GM21576 (cell line): ENCODE measurements at regions not wholly inside any gene's neighbourhood (a gene's known extent, or its start where the extent isn't known, plus 50 kb on each side); places are given as distances from the start of the nearest gene placed in this dataset.

Experiments used
- ATAC-seq: cut with Tn5 transposase; IDR thresholded peaks from one replicate; pipeline ENCODE4 v1.9.1; 2021; ENCODE audit warnings: mild to moderate bottlenecking, moderate library complexity; ENCODE audit not compliant: unreplicated experiment

DNA sequence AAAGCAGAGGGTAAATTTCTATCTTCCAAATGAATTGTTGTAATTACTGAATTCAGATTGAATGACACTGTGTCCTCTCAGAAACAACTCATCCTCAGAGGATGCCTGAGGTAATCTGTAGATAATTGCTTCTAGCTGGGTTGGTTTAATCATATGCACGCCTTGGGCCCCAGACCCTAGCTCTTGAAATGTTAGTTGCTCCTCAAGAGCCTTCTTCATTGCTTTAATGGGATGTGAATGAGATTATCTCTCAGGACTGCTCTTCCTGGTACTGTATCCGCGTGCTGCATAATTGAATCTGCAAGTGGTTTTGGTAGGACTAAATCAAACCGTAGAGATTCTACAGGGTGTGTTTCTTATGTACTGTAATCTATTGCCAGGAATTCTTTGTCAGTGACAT is 569.3 kb upstream of the NEGR1 start:
- no peak for ATAC-seq

DNA sequence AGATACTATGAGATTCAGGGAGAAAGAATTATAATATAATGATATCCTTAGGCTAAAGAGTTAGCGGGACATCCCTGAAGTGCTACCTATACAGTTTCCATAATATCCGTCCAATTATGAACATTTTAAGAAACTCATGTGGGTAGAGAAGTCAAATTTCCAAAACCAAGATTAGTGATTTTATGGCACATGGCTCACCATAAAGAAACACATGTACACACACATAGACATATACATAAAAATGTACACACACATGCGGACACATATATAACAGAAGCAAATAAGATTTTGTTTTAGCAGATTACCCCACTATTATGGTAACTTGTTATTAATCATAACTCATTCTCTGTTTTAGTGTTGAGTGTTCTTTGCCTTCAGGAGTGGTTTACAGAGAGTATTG is 566.7 kb upstream of the NEGR1 start:
- ATAC-seq: no peak

- ATAC-seq: no peak
Observed at GRCh38 chr1:72847651-72848050, 565.3 kb upstream of the NEGR1 start.

GRCh38 chr1:72846476-72847278 is 564.3 kb upstream of the NEGR1 start:
- no peak for ATAC-seq

GRCh38 chr1:72845981-72846380 is 563.6 kb upstream of the NEGR1 start:
- no peak for ATAC-seq

DNA sequence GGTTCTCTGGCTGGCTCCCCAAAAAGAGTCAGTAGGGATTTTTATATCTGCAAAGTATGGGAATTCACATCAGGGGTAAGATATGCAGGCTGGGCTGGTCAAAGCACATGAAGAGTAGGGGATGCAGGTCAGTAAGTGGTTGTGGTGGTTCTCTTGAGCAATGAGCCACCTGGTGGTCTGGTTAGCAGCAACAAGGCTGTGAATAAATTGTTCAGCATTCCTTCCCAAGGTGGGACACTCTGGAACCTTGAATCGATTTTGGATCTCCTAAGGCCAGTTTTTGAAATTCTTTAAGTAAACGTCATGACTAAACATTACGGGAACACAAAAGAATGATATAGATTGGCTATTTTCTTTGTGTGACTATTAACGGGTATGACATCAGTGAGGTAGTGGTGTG is 563.0 kb upstream of the NEGR1 start:
- no peak for ATAC-seq

GRCh38 chr1:72837781-72838180 is 555.4 kb upstream of the NEGR1 start:
- no peak for ATAC-seq

GRCh38 chr1:72830606-72831390 is 548.5 kb upstream of the NEGR1 start:
- ATAC-seq: no peak

DNA sequence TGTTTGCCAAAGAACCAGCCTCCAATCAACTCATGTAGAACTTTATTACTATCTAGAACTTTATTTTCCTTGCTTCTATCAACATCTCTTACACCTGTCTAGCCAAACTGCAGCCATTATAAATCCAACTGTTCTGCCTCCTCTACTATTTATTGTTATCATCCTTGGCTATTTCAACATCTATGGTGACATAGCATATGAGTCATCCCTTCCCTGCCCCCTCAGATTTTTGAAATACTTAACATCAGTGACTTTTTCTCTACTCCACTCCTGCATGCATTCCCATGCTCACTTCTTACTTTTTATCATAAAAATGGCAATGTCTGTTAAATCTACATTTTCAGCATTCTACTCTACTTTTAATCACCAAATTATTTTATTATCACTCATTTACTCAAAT is 544.9 kb upstream of the NEGR1 start:
- ATAC-seq: no peak

DNA sequence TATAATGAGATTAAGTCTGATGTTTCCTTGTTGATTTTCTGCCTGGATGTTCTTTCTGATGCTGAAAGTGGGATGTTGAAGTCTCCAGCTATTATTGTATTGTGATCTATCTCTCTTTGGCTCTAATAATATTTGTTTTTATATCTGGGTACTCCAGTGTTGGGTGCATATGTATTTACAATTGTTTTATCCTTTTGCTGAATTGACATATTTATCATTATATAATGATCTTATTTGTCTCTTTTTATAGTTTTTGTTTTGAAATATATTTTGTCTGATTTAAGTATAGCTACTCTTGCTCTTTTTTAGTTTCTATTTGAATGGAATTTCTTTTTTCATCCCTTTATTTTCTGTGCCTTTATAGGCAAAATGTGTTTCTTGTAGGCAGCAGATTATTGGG is 522.2 kb upstream of the NEGR1 start:
- ATAC-seq: no peak

DNA sequence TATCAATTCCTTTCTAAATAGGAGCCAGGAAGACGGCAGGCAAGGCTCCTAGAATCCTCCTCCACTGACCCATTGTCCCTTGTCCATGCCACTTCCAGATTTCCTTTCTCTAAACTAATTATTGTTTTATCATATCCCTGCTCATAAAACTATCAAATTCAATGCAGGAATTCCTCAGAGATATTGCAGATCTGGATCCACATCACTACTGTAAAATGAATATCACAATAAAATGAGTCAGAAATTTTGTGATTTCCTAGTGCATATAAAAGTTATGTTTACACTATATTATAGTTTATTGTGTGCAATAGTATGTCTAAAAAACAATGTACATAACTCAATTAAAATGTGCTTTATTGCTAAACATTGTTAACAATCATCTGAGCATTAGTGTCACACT is 498.7 kb upstream of the NEGR1 start:
- ATAC-seq: no peak

- ATAC-seq: no peak
Observed at GRCh38 chr1:72780212-72780611, 497.9 kb upstream of the NEGR1 start.

DNA sequence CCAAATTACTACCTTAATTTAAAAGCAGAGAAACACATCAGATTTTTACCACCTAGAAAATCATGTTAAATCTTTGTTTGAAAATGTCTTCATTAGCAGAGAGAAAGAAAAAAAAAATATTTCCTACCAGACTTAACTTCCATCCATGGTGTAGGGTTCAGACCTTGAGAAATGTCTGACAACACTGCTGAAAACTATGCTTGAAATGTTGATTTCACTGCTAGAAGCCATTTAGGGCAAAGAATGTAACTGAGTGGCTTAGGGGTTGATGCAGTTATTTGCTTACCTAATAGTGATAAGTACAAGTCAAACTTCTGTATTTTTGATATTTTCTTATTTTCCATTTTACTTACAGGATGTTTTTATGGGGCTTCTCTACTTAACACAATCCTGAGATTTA is 495.6 kb upstream of the NEGR1 start:
- no peak for ATAC-seq

- no peak for ATAC-seq
Observed at GRCh38 chr1:72763481-72763880, 481.1 kb upstream of the NEGR1 start.

DNA sequence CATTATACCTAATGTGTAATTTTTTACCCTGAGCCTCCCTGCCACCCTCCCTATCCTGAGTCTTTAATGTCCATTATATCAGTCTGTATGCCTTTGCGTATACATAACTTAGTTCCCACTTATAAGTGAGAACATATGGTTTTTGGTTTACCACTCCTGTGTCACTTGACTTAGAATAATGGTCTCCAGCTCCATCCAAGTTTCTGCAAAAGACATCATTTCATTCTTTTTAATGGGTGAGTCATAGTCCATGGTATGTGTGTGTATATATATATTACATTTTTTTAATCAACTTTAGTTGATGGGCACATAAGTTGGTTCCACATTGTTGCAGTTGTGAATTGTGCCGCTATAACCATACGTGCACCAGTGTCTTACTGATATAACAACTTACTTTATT is 477.1 kb upstream of the NEGR1 start:
- ATAC-seq: no peak

GRCh38 chr1:72757843-72758242 is 475.5 kb upstream of the NEGR1 start:
- no peak for ATAC-seq

- no peak for ATAC-seq
Observed at GRCh38 chr1:72745413-72745812, 463.1 kb upstream of the NEGR1 start.

GRCh38 chr1:72734415-72734814 is 452.1 kb upstream of the NEGR1 start:
- ATAC-seq: no peak

GRCh38 chr1:72724951-72725861 is 442.9 kb upstream of the NEGR1 start:
- ATAC-seq: no peak

DNA sequence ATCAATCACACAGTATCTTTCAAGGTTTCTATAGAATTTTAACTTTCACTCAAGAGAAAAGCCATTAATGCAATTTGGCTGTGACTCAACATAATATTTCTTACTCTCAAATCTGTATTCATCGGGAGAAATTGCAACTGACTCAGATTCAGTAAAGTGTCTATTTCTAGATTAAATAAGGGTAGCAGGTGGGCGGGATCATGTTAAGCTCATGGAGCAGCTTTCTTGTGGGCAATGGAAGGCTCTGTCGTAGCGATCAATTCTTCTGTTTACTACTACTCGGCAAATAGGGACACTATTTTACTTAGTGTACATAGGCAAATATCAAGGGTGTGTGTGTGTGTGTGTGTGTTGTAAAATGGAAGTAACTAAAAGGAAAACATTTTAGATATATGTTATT is 423.6 kb upstream of the NEGR1 start:
- ATAC-seq: no peak

DNA sequence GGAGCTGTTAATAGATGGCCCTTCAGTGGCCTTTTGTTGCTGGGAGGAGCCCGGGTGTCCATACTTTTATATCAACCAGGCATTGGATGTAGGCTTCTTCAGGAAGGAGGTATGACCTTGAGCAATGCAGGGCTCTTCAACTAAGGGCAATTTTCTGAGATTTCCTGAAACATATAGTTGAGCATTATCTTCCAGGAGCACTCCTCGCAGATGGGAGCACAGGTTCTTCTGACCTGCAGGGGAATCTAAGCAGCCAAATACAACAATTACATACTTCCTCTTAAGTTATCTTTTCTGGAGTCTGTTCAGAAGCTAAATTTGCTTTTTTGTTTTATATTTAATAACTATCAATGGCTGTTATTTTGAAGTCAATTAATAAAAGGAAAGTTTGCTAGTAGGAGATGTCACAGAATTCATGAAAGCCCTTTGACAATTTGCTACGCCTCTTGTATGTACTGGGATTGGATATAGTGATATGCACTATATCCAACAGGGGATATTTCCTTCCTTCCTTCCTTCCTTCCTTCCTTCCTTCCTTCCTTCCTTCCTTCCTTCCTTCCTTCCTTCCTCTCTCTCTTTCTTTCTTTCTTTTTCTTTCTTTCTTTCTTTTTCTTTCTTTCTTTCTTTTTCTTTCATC is 422.6 kb upstream of the NEGR1 start:
- no peak for ATAC-seq
